BLaER1 treated with 17β-estradiol and CSF1 and Interleukin-3, amounts not matched to agents 10 nM and 100 nM (cell line): ENCODE measurements at regions not wholly inside any gene's neighbourhood (a gene's known extent, or its start where the extent isn't known, plus 50 kb on each side); places are given as distances from the start of the nearest gene placed in this dataset.

Source experiments
- H3K27ac ChIP-seq, 11 experiments: shearing (Covaris generic); formaldehyde crosslinking; 2 replicates each; pipeline ENCODE4 v1.8.1; 2022
- H3K27me3 ChIP-seq, 11 experiments: shearing (Covaris generic); formaldehyde crosslinking; 2 replicates each; pipeline ENCODE4 v1.8.1; 2022
- H3K36me3 ChIP-seq, 11 experiments: shearing (Covaris generic); formaldehyde crosslinking; 2 replicates each; pipeline ENCODE4 v1.8.1; 2022
- H3K4me1 ChIP-seq, 10 experiments: shearing (Covaris generic); formaldehyde crosslinking; 2 replicates each; pipeline ENCODE4 v1.8.1; 2022
- H3K4me2 ChIP-seq, 11 experiments: shearing (Covaris generic); formaldehyde crosslinking; 2 replicates each; pipeline ENCODE4 v1.8.1; 2022
- H3K4me3 ChIP-seq, 10 experiments: shearing (Covaris generic); formaldehyde crosslinking; 2 replicates each; pipeline ENCODE4 v1.8.1; 2022
- H3K9ac ChIP-seq, 11 experiments: shearing (Covaris generic); formaldehyde crosslinking; 2 replicates each; pipeline ENCODE4 v1.8.1; 2022
- H3K9me3 ChIP-seq, 11 experiments: shearing (Covaris generic); formaldehyde crosslinking; replicated peaks in 1 of 11; 2 replicates each; pipeline ENCODE4 v1.8.1; 2022
- H4K20me1 ChIP-seq, 11 experiments: shearing (Covaris generic); formaldehyde crosslinking; 2 replicates each; pipeline ENCODE4 v1.8.1; 2022
- Cebpa-rat ChIP-seq, 11 experiments: shearing (Covaris generic); IDR thresholded peaks; 2 replicates each; pipeline ENCODE4 v1.8.1; 2022

GRCh38 chr4:104750008-104750407 is 255.3 kb upstream of the CXXC4 start:
- Histone ChIP-seq H3K27ac (no peak overlapping the region), H3K4me2 (peak overlapping the region in 6 of 11 experiments; percentile 1 to 48 (median 30); a peak in 8 of 22 replicates), H3K9me3 (no peaks in the 10 kb centered on the region), H4K20me1 (no peaks in the 10 kb centered on the region), H3K27me3 (no peaks in the 10 kb centered on the region), H3K4me3 (no peak overlapping the region), H3K36me3 (no peaks in the 10 kb centered on the region), H3K9ac (no peak overlapping the region), H3K4me1 (peaks cover 0 to 15% (median 5%) of the 10 kb centered on the region in 10 experiments; a peak in 9 of 20 replicates)
- TF ChIP-seq Cebpa-rat (IDR thresholded peaks at IDR 0.05): no peak

DNA sequence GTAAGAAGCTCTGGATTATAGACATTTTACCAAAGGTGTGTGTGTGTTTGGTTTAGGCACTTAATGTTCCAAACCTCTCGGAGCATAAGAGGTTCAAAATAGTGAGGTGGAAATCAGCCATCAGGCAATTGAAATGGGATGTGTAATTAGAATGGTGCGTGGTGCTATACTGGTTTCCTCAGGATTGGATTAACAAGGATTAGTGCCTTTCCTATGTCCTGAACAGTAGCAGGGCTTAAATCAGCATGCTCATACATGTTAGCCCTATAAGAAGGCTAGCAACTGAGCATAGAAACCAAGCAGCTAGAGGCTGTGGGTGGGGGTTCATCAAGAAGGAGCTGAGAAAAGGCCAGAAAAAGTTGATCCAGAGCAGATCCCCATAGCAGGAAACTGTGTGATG is 256.8 kb upstream of the CXXC4 start:
- no peak overlapping the region for H3K4me2 ChIP-seq
- TF ChIP-seq Cebpa-rat (IDR thresholded peaks at IDR 0.05): no peak
- H3K4me1 ChIP-seq: peaks cover 0 to 15% (median 5%) of the 10 kb centered on the region in 10 experiments; a peak in 9 of 20 replicates
- H3K27ac ChIP-seq: no peak overlapping the region
- no peak overlapping the region for H3K4me3 ChIP-seq
- no peaks in the 10 kb centered on the region for H3K9me3 ChIP-seq
- no peak overlapping the region for H3K9ac ChIP-seq
- H3K36me3 ChIP-seq: no peaks in the 10 kb centered on the region
- no peaks in the 10 kb centered on the region for H3K27me3 ChIP-seq
- no peaks in the 10 kb centered on the region for H4K20me1 ChIP-seq

DNA sequence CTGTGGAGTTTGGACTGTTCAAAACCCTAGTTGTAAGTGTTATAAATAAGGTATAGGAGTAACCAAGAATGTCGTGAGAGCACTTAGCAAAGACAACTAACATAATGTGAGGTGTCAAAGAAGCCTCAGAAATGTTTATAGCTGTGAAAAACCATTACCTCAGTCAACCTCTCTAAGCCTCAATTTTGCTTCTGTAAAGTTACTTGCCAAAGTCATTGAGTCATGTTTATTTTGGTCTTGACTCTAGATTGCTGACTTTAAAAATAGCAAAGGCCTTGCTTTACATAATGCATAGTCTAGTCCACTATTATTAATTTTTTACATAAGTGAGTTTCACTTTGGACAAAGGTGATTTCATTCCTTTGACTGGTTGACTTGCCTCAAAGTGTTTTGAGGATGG is 257.6 kb upstream of the CXXC4 start:
- no peaks in the 10 kb centered on the region for H4K20me1 ChIP-seq
- no peaks in the 10 kb centered on the region for H3K9me3 ChIP-seq
- no peaks in the 10 kb centered on the region for H3K27me3 ChIP-seq
- no peaks in the 10 kb centered on the region for H3K36me3 ChIP-seq
- TF ChIP-seq Cebpa-rat (IDR thresholded peaks at IDR 0.05): no peak
- H3K9ac ChIP-seq: no peak overlapping the region
- H3K4me1 ChIP-seq: peaks cover 0 to 15% (median 5%) of the 10 kb centered on the region in 10 experiments; a peak in 9 of 20 replicates
- no peak overlapping the region for H3K27ac ChIP-seq
- H3K4me3 ChIP-seq: no peak overlapping the region
- H3K4me2 ChIP-seq: no peak overlapping the region

GRCh38 chr4:104756837-104757236 is 262.1 kb upstream of the CXXC4 start:
- Histone ChIP-seq H4K20me1 (no peaks in the 10 kb centered on the region), H3K9me3 (no peaks in the 10 kb centered on the region), H3K4me3 (no peak overlapping the region), H3K27me3 (no peaks in the 10 kb centered on the region), H3K9ac (no peak overlapping the region), H3K4me2 (no peak overlapping the region), H3K27ac (no peak overlapping the region), H3K4me1 (no peaks in the 10 kb centered on the region), H3K36me3 (no peaks in the 10 kb centered on the region)
- no peak for TF ChIP-seq Cebpa-rat (IDR thresholded peaks at IDR 0.05)

- Histone ChIP-seq H3K4me3 (no peak overlapping the region), H4K20me1 (no peaks in the 10 kb centered on the region), H3K27ac (no peak overlapping the region), H3K9me3 (no peaks in the 10 kb centered on the region), H3K9ac (no peak overlapping the region), H3K36me3 (no peaks in the 10 kb centered on the region), H3K27me3 (no peaks in the 10 kb centered on the region), H3K4me1 (peaks cover 0 to 14% (median 0%) of the 10 kb centered on the region in 10 experiments; a peak in 4 of 20 replicates), H3K4me2 (no peak overlapping the region)
- no peak for TF ChIP-seq Cebpa-rat (IDR thresholded peaks at IDR 0.05)
Observed at GRCh38 chr4:104758574-104758973, 263.9 kb upstream of the CXXC4 start.

DNA sequence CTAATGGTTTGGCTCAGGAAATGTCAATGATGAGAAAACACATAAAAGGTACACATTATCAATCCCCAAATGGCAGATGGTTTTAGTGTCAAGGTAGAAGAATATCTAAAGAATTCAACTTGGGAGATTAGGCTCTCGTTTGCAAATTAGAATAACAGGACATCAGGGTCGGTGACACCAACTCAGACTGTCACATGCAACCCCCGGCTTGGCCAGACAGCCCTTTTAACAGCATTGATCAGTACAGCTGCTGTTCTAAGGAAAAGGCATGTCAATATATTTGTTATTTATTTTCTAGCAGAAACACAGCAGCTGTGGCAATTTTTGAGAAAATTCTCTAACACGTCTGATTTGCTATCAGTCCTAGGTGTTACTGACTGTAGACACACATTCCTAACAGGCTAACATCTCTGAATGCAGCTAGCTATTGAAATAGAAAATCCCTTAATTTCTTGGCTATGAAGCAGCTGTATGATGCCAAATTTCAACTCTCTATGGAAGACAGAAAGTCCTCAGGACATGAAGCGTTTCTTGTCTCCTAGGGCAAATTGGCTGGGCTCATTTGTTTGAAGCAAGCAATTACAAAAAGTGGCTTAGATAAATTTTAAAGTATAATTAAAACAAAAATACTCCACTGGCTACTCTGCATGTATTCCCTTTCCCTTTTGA is 269.0 kb upstream of the CXXC4 start:
- H3K27ac ChIP-seq: no peak overlapping the region
- H3K9me3 ChIP-seq: no peaks in the 10 kb centered on the region
- no peaks in the 10 kb centered on the region for H4K20me1 ChIP-seq
- peaks cover 0 to 14% (median 0%) of the 10 kb centered on the region in 10 experiments; a peak in 4 of 20 replicates for H3K4me1 ChIP-seq
- H3K27me3 ChIP-seq: no peaks in the 10 kb centered on the region
- H3K9ac ChIP-seq: no peak overlapping the region
- H3K4me2 ChIP-seq: no peak overlapping the region
- no peaks in the 10 kb centered on the region for H3K36me3 ChIP-seq
- TF ChIP-seq Cebpa-rat (IDR thresholded peaks at IDR 0.05): no peak
- no peak overlapping the region for H3K4me3 ChIP-seq

- Histone ChIP-seq H3K4me3 (no peak overlapping the region), H4K20me1 (no peaks in the 10 kb centered on the region)
Observed at GRCh38 chr4:104766676-104767075, 272.0 kb upstream of the CXXC4 start.

DNA sequence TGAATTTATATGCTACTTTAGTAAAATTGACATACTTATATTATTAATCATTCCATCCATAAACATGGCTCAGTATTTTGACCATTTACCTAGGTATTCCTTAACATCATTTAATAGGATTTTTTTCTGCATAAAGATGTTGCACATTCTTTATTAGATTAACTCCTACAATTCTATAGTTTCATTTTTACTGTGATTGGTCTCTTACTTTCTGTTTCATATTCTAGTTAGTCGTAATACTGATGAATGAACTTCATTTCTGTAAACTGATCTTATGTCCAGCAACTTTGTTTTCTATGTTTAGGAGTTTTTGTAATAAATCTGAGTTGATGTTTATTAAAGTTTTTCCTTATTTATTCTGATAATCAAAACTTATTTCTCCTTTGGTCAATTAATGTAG is 278.2 kb upstream of the CXXC4 start:
- no peaks in the 10 kb centered on the region for H3K4me1 ChIP-seq
- H3K27me3 ChIP-seq: no peaks in the 10 kb centered on the region
- no peaks in the 10 kb centered on the region for H4K20me1 ChIP-seq
- H3K9ac ChIP-seq: no peak overlapping the region
- no peak overlapping the region for H3K27ac ChIP-seq
- no peak overlapping the region for H3K4me2 ChIP-seq
- TF ChIP-seq Cebpa-rat (IDR thresholded peaks at IDR 0.05): no peak
- H3K36me3 ChIP-seq: no peaks in the 10 kb centered on the region
- H3K9me3 ChIP-seq: no peaks in the 10 kb centered on the region
- no peak overlapping the region for H3K4me3 ChIP-seq

More at GRCh38 chr4:104766676-104767075, 272.0 kb upstream of the CXXC4 start:
- H3K4me1 ChIP-seq: peaks cover 0 to 14% (median 0%) of the 10 kb centered on the region in 10 experiments; a peak in 4 of 20 replicates
- H3K27me3 ChIP-seq: no peaks in the 10 kb centered on the region
- H3K9ac ChIP-seq: no peak overlapping the region
- no peaks in the 10 kb centered on the region for H3K36me3 ChIP-seq
- no peak overlapping the region for H3K27ac ChIP-seq
- no peak for TF ChIP-seq Cebpa-rat (IDR thresholded peaks at IDR 0.05)
- no peak overlapping the region for H3K4me2 ChIP-seq
- H3K9me3 ChIP-seq: no peaks in the 10 kb centered on the region

GRCh38 chr4:104795264-104795939 is 300.7 kb upstream of the CXXC4 start:
- H3K9me3 ChIP-seq: no peaks in the 10 kb centered on the region
- TF ChIP-seq Cebpa-rat (IDR thresholded peaks at IDR 0.05): no peak

More at GRCh38 chr4:104795264-104795939, 300.7 kb upstream of the CXXC4 start:
- Histone ChIP-seq H3K27me3 (no peaks in the 10 kb centered on the region), H3K4me2 (peak overlapping the region; percentile 10 to 63 (median 37); a peak in 17 of 22 replicates), H3K9ac (no peak overlapping the region), H3K4me1 (peaks cover 5 to 17% (median 9%) of the 10 kb centered on the region in 10 experiments; a peak in 17 of 20 replicates), H3K27ac (no peak overlapping the region), H3K36me3 (no peaks in the 10 kb centered on the region), H4K20me1 (no peaks in the 10 kb centered on the region), H3K4me3 (no peak overlapping the region)
